Stimulated activated CD4-positive, alpha-beta T cell treated with anti-CD3 and anti-CD28 coated beads, Interleukin-2, amount 100 ng/mL, for 24 hours (primary cell): ENCODE measurements at regions not wholly inside any gene's neighbourhood (a gene's known extent, or its start where the extent isn't known, plus 50 kb on each side); places are given as distances from the start of the nearest gene placed in this dataset.
"Not testable (repeated sequence)": the region's sequence is repeated elsewhere in the genome, so short reads cannot be mapped to it uniquely, and the experiment has no call there.

Source experiments
- DNase-seq, 2 donors: peaks; one replicate each; pipeline ENCODE4 v3.0.0-alpha.2; 2020

DNA sequence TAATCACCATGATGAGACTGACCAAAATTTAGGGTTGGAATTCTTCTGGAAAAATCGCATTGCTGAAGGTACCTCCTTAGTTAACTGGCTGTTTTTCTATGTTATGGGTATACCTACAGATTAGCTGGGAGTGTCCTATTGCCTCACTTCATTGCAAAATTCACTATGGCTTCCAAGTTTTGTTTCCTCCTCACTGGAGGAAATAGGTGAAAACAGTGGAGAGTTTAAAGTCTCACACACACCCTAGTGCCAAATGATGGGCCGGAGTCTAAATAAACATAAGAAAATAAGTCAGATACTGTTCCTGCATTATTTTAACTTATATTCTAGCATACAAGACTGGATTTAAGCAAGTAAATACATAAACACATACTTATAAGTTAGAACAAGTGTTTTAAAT, 98.2 kb downstream of the AHR start:
- no peak for DNase-seq

- peak in 1 of 2 donors; percentile 24 for DNase-seq
Measured at GRCh38 chr7:17401791-17402627, 103.6 kb downstream of the AHR start.

DNA sequence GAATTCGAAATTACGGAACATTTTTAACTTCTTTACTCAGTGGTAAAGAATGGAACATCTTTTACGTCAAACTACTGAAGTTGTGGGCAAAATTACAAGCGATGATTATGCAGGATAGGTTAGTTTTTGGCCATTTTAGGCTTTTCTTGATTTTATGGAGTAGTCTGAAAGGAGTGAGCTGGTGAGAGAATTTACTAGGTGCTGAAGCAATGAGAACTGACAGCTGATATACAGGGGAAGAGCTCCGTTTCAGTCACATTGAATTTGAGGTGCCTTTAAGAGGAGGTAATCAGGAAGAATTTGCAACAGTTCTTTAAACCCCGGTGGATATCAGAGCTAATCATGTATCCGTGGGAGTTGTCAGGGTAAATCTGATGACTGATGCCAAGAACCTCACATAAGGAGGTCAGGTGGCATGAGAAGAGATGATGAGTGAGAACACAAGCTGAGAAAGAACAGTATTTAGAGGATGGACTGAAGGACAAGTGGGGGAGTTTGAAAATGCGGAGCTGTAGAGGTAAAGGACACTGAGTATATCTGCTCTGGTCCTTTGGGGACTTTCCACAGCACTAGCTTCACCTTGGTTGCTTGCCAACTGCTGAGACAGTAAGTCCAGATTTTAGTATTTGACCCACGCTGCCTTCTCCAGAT, 104.3 kb downstream of the AHR start:
- no peak for DNase-seq

GRCh38 chr7:17404006-17404405, 105.6 kb downstream of the AHR start:
- no peak for DNase-seq

- DNase-seq: no peak
Measured at GRCh38 chr7:17405786-17406185, 107.3 kb downstream of the AHR start.

- no peak for DNase-seq
Measured at GRCh38 chr7:17406738-17407137, 108.3 kb downstream of the AHR start.

DNA sequence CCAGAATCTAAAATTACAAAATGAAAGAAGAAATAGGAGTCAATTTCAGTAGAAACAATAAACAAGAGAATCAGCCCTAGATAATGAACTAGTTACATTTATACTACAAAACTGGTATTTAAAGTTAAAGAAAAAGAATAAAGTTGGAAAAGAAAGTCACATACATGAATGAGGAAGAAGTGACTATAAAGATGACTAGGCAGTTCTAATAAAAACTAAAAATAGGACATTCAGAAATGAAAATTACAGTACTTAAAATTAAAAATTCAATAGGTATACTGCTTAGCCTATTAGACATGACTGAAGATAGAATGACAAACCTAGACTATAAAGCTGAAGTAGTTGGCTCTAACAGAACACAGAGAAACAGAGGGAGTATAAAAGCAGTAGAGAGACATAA, 108.8 kb downstream of the AHR start:
- no peak for DNase-seq

DNA sequence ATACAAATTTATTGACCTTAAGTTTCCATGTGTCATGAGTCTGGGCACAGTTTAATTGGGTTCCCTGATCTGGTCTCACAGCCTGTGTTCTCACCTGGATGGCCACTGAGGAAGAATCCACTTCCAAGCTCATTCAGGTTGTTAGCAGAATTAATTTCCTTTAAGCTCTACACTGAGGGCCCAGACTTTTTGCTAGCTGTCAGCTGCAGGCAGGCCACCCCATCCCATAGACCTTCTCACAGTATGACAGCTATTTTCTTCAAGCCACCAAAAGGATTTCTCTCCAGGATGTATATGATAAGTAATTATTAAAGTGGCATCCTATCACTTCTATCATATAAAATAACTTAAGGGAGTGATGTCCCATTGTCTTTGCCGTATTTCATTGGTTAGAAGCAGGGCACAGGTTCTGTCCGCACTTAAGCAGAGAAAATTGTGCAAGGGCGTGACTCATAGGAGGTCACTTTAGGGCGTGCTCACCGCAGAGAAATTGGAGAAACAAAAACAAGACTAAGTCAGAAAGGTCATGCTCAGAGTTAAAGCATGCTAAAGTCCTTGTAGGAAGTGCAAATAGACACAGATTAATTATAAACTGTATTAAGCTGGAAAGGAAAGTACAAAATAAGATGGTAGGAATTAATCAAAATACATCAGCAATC, 109.9 kb downstream of the AHR start:
- DNase-seq: no peak

DNA sequence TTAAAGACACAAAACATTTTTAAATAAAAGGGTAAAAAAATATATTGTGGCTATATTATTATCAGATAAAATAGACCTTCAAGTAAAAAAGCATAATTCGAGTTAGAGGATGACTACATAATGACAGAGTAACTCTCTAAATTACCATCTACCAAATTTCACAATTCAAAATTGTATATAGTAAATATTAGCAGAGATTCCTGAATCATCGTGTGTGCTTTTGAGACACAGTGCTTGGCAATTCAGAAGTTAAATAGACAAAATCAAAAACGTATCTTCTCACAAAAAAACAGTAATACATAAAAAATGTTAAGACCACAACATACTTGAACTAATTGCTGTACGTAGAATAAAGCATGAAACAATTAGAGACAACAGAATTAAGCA, 110.4 kb downstream of the AHR start:
- DNase-seq: no peak

- DNase-seq: no peak
Measured at GRCh38 chr7:17411922-17412321, 113.5 kb downstream of the AHR start.

- no peak for DNase-seq
Measured at GRCh38 chr7:17412883-17413282, 114.4 kb downstream of the AHR start.

DNA sequence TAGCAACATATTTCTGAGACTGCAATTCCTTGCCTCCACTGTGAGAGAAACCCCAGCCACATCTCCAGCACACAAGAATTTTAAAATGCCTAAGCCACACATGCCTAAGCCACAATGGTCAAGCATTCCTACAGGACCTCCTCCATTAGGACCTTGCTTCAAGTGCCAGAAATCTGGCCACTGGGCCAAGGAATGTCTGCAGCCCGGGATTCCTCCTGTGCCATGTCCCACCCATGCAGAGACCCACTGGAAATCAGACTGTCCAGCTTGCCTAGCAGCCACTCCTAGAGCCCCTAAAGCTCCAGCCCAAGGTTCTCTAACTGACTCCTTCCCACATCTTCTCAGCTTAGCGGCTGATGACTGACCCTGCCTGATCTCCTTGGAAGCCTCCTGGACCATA, 117.5 kb downstream of the AHR start:
- DNase-seq: no peak

GRCh38 chr7:17420308-17421015, 122.0 kb downstream of the AHR start:
- DNase-seq: not testable (repeated sequence)

GRCh38 chr7:17421941-17422340, 123.5 kb downstream of the AHR start:
- no peak for DNase-seq

DNA sequence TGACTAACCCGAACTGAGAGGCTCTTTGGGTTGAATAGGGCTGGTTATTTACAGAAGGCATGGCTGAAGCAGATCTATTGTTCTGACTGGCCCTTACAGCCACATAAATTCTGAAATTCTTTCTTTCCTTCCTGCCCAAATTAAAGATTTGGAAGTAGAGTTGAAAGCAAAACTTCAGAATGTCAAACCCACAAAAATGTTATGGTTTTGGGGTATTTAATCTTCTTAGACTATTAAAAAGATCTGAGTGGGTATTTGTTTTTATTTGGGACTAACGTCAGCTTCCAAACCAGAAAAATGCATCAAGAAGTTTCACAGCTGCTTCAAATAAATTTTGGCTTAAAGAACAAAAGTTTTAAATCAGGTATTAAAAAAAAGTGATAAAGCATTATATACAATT, 124.5 kb downstream of the AHR start:
- DNase-seq: no peak

GRCh38 chr7:17427924-17428323, 129.5 kb downstream of the AHR start:
- DNase-seq: no peak

DNA sequence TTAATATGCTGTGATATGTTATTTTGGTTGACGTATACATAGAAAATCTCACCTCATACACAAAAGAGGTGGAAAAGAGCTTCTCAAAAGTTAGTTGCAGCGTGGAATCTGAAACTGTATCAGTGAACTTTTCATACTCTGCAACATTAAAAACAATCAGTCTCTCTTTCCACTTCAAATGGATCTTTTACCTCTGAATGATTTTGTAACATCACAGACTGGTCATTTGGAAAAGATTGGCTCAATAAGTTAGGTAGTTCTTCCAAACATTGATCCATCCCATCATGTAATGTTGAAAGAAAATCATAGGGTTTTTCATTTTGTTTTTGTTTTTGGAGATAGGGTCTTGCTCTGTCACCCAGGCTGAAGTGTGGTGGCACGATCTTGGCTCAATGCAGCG, 131.1 kb downstream of the AHR start:
- DNase-seq: no peak

- DNase-seq: no peak
Measured at GRCh38 chr7:17432793-17433192, 134.3 kb downstream of the AHR start.

GRCh38 chr7:17434191-17434590, 135.7 kb downstream of the AHR start:
- no peak for DNase-seq

DNA sequence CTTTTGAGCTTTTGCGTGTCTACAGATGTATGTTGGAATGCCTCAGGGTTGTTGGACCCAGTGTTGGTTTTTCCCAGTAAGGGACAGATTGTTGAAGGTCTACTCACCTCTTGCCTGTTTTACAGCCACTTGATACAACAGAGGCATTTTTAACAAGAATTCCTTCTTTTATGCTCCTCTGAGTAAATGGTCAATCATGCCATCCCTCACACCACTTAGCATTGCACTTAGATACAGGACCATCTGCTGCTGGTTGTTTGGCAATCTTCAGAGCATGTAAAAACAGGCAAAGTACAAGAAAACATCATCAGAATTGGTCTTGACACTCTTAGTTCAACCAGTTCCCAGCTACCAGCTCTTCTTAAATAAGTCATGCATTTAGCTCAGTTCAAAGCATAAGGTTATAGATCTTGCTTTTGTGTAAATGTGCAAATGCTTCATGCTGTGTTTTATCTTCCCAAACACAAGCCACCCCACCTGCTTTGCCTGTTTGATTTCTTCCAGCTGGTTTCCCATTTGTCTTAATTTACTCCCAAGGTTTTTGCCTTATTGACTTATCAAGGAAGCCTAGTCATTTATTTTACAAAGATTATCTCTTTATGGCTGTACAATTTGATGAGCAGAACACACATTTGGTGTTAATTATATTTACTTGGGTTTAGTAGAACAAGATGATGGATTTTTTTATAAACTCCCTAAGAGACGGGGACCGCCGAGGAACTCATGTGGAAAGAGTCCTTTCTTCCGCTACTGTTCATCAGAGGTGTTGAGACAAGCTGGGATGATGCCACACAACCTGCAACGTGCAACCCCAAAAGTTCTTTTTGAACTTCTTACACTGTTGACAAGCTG, 136.6 kb downstream of the AHR start:
- DNase-seq: no peak

- DNase-seq: no peak
Measured at GRCh38 chr7:17436126-17436525, 137.7 kb downstream of the AHR start.

DNA sequence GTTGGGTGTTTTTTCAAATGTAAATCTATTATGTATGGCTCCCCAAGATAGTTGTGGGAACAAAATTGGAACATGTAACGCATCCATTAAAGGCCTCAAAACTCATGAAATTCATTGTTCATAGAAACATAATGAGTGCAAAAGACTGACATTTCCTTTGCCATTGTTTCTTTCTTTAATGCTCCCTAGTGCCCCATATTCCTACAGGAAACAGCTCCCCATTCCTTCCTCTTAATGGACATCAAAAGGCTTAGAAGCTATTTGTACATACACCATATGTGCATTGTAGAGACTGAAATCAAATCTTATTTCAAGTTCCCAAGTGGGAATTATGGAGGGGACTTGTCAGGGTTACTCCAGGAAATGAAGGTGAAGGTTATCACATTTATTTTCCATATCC, 139.1 kb downstream of the AHR start:
- no peak for DNase-seq
